WTC11 (cell line): ENCODE measurements at regions not wholly inside any gene's neighbourhood (a gene's known extent, or its start where the extent isn't known, plus 50 kb on each side); places are given as distances from the start of the nearest gene placed in this dataset.

ENCODE experiments used
- ATAC-seq: fragments of 200-7000 bp; cut with Tn5 transposase; 2 replicates; pipeline ENCODE4 v1.10.0; 2021; ENCODE audit warnings: mild to moderate bottlenecking, moderate library complexity
- CTCF ChIA-PET: fragments of 300-600 bp; sonication (Branson Sonifier 250); formaldehyde crosslinking; loops from one replicate; lab custom pipeline; 2021; ENCODE audit warnings: antibody characterized with exemption; lab: Charles Lee
- POLR2A ChIA-PET: fragments of 350-600 bp; sonication (Branson Sonifier 250); formaldehyde crosslinking; loops from one replicate; lab custom pipeline; 2021; ENCODE audit warnings: antibody characterized with exemption; lab: Charles Lee
- DNase-seq: peaks from one replicate; pipeline ENCODE4 v3.0.0; 2021; ENCODE audit warnings: low spot score
- H3K27ac Mint-ChIP-seq: 2 replicates; pipeline ENCODE4 v1.8.0; 2021; ENCODE audit warnings: mixed read lengths
- H3K27me3 Mint-ChIP-seq: 2 replicates; pipeline ENCODE4 v1.8.0; 2021; ENCODE audit warnings: low read depth, mild to moderate bottlenecking, moderate library complexity, mixed read lengths
- H3K36me3 Mint-ChIP-seq: 2 replicates; pipeline ENCODE4 v1.8.0; 2021; ENCODE audit warnings: mixed read lengths
- H3K4me1 Mint-ChIP-seq: 2 replicates; pipeline ENCODE4 v1.8.0; 2022; ENCODE audit warnings: mixed read lengths
- H3K4me3 Mint-ChIP-seq: 2 replicates; pipeline ENCODE4 v1.8.0; 2021; ENCODE audit warnings: mild to moderate bottlenecking, moderate library complexity, mixed read lengths
- H3K9me3 Mint-ChIP-seq: 2 replicates; pipeline ENCODE4 v1.8.0; 2021; ENCODE audit warnings: mixed read lengths
- AFF4 ChIP-seq: sonication (generic); formaldehyde crosslinking; IDR thresholded peaks from 2 replicates; pipeline ENCODE4 v1.8.1; 2023; ENCODE audit warnings: mild to moderate bottlenecking, missing genetic modification reagents, borderline replicate concordance
- AR ChIP-seq: fragments of 250-450 bp; sonication (Bioruptor Pico); IDR thresholded peaks from 2 replicates; pipeline ENCODE4 v1.9.0; 2021; ENCODE audit warnings: mild to moderate bottlenecking
- ATF1 ChIP-seq: sonication (generic); formaldehyde crosslinking; IDR thresholded peaks from 2 replicates; pipeline ENCODE4 v1.8.1; 2023; ENCODE audit warnings: mild to moderate bottlenecking, moderate library complexity, missing genetic modification reagents
- CREB1 ChIP-seq: sonication (generic); formaldehyde crosslinking; IDR thresholded peaks from 2 replicates; pipeline ENCODE4 v1.8.0; 2023; ENCODE audit warnings: mild to moderate bottlenecking, missing genetic modification reagents
- GRHL2 ChIP-seq: fragments of 250-450 bp; sonication (Bioruptor Pico); IDR thresholded peaks from 2 replicates; pipeline ENCODE4 v1.8.0; 2022; ENCODE audit warnings: mild to moderate bottlenecking, moderate library complexity; ENCODE audit not compliant: insufficient replicate concordance, severe bottlenecking
- HMGA2 ChIP-seq: fragments of 250-450 bp; sonication (Bioruptor Pico); IDR thresholded peaks from 2 replicates; pipeline ENCODE4 v1.4.0; 2021; ENCODE audit warnings: mild to moderate bottlenecking, moderate library complexity
- HMGXB4 ChIP-seq: sonication (generic); formaldehyde crosslinking; IDR thresholded peaks from 2 replicates; pipeline ENCODE4 v1.8.1; 2023; ENCODE audit warnings: mild to moderate bottlenecking, moderate library complexity, missing genetic modification reagents
- NFE2L1 ChIP-seq: sonication (generic); formaldehyde crosslinking; IDR thresholded peaks from 2 replicates; pipeline ENCODE4 v1.8.1; 2023; ENCODE audit warnings: missing genetic modification reagents
- RELA ChIP-seq: sonication (generic); formaldehyde crosslinking; IDR thresholded peaks from 2 replicates; pipeline ENCODE4 v1.8.1; 2022; ENCODE audit warnings: missing genetic modification reagents, mild to moderate bottlenecking, borderline replicate concordance
- STAT6 ChIP-seq: sonication (generic); formaldehyde crosslinking; conservative IDR thresholded peaks from 2 replicates; pipeline ENCODE4 v1.8.1; 2023; ENCODE audit warnings: mild to moderate bottlenecking, low read depth, missing genetic modification reagents, moderate library complexity
- TEAD4 ChIP-seq: sonication (generic); formaldehyde crosslinking; IDR thresholded peaks from 2 replicates; pipeline ENCODE4 v1.8.0; 2022; ENCODE audit warnings: mild to moderate bottlenecking, missing genetic modification reagents
- ZNF121 ChIP-seq: sonication (generic); formaldehyde crosslinking; IDR thresholded peaks from 2 replicates; pipeline ENCODE4 v1.8.0; 2023; ENCODE audit warnings: missing genetic modification reagents
- ZNF138 ChIP-seq: sonication (generic); formaldehyde crosslinking; conservative IDR thresholded peaks from 2 replicates; pipeline ENCODE4 v1.8.1; 2022; ENCODE audit warnings: mild to moderate bottlenecking, moderate library complexity, missing genetic modification reagents
- ZNF219 ChIP-seq: sonication (generic); formaldehyde crosslinking; IDR thresholded peaks from 2 replicates; pipeline ENCODE4 v1.8.0; 2023; ENCODE audit warnings: missing genetic modification reagents, mild to moderate bottlenecking, borderline replicate concordance
- ZNF263 ChIP-seq: sonication (generic); formaldehyde crosslinking; IDR thresholded peaks from 2 replicates; pipeline ENCODE4 v1.8.1; 2022; ENCODE audit warnings: low read depth, mild to moderate bottlenecking, moderate library complexity, missing genetic modification reagents
- ZNF423 ChIP-seq: fragments of 250-450 bp; sonication (Bioruptor Pico); IDR thresholded peaks from 2 replicates; pipeline ENCODE4 v2.1.2; 2022; ENCODE audit warnings: mild to moderate bottlenecking, moderate library complexity
- ZNF671 ChIP-seq: fragments of 250-450 bp; sonication (Bioruptor Pico); IDR thresholded peaks from 2 replicates; pipeline ENCODE4 v1.8.0; 2021; ENCODE audit warnings: mild to moderate bottlenecking

- H3K4me3 Mint-ChIP-seq: no peak overlapping the region
- H3K4me1 Mint-ChIP-seq: peaks cover 8% of the 10 kb centered on the region
- H3K27ac Mint-ChIP-seq: no peak overlapping the region
- ATAC-seq: no peak
- no peaks in the 10 kb centered on the region for H3K27me3 Mint-ChIP-seq
- no peaks in the 10 kb centered on the region for H3K36me3 Mint-ChIP-seq
- no peak for DNase-seq
- TF ChIP-seq HMGXB4 (no peak), GRHL2 (CRISPR knock-in tag) (no peak), ATF1 (CRISPR knock-in tag) (no peak), HMGA2 (CRISPR knock-in tag) (no peak), TEAD4 (CRISPR knock-in tag) (no peak), NFE2L1 (CRISPR knock-in tag) (no peak), AR (CRISPR knock-in tag) (no peak), ZNF263 (CRISPR knock-in tag) (no peak), ZNF138 (no peak), ZNF121 (CRISPR knock-in tag) (no peak), RELA (no peak), ZNF423 (no peak), STAT6 (no peak), ZNF219 (CRISPR knock-in tag) (no peak), CREB1 (no peak), ZNF671 (CRISPR knock-in tag) (no peak), AFF4 (CRISPR knock-in tag) (no peak)
- H3K9me3 Mint-ChIP-seq: 0 out of 2 replicates have a peak, but pooled peaks cover 2% of the 10 kb centered on the region
- POLR2A ChIA-PET: no interaction called here
- CTCF ChIA-PET: no interaction called here
Observed at GRCh38 chr2:150134223-150134857, 353.1 kb downstream of the RND3 start.
